Fibroblast of the conjunctiva (primary cell): ENCODE measurements at regions not wholly inside any gene's neighbourhood (a gene's known extent, or its start where the extent isn't known, plus 50 kb on each side); places are given as distances from the start of the nearest gene placed in this dataset.
"Not testable (repeated sequence)": the region's sequence is repeated elsewhere in the genome, so short reads cannot be mapped to it uniquely, and the experiment has no call there.

Experiments used
- DNase-seq: peaks from one replicate; pipeline ENCODE4 v3.0.0-alpha.2; 2010; ENCODE audit warnings: low read depth

DNA sequence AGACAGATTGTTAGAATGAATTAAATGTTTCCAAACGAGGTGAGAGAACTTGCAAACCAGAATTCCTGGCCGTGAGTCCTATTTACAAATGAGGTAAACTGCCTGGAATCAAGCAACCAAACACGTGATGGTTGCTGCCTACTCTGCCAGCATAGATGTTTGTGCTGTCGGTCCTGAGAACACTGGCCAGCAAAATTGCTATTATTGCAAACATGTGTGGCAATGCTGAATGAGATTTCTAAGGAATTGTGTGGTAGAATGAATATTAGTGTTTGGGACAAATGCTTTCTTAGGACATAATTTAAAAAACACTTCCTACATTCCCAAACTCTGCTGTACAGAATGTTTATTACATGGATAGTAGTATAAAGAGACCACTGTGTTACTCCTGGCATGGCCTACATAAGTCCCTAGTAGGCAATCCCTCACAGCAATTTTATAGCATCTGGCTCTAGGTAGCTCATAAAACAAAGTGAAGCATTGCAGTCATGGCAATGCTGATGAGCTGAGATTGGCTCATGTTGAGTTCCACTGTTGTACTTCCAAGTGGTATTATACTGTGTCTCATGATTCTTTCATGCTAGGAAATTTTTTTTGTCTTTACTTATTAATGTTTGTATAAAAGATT, 605.2 kb upstream of the EPHA5 start:
- DNase-seq, result peak; percentile 1

DNA sequence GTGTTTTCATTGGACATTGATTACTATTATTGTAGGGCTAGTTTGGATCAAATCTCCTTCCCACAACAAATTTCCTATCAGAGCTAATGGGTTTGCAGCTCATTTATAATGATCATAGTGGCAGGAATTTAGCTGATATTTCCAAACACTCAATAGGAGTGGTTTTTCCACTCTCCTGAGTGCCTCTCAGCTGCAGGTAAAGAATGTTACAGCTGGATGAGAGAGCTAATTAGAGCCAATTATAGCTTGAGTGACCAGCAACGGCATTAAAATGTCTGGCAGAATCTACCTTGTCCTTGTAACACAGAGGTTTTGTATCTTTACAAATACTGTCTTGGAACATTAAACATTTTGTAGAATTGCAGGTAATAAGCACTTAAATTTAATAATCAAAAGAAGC, 602.8 kb upstream of the EPHA5 start:
- DNase-seq, result no peak

DNA sequence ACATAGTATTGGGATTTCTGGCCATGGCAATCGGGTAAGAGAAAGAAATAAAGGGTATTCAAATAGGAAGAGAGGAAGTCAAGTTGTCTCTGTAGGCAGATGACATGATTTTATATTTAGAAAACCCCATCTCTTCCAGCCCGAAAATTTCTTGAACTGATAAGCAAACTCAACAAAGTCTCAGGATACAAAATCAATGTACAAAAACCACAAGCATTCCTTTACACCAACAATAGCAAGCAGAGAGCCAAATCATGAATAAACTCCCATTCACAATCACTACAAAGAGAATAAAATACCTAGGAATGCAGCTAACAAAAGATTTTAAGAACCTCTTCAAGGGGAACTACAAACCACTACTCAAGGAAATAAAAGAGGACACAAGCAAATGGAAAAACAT, 600.1 kb upstream of the EPHA5 start:
- DNase-seq, result not testable (repeated sequence)

DNA sequence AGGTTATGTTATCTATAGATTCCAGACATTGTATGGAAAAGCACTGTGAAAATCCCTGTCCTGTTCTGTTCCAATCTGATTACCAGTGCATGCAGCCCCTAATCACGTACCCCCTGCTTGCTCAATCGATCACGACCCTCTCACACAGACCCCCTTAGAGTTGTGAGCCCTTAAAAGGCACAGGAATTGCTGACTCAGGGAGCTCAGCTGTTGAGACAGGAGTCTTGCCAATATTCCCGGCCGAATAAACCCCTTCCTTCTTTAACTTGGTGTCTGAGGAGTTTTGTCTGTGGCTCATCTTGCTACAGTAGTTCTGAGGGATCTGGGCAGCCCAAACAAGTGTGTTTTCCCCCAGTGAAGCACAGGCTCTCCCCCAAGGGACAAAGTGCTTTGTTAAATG, 596.3 kb upstream of the EPHA5 start:
- not testable (repeated sequence) for DNase-seq

DNA sequence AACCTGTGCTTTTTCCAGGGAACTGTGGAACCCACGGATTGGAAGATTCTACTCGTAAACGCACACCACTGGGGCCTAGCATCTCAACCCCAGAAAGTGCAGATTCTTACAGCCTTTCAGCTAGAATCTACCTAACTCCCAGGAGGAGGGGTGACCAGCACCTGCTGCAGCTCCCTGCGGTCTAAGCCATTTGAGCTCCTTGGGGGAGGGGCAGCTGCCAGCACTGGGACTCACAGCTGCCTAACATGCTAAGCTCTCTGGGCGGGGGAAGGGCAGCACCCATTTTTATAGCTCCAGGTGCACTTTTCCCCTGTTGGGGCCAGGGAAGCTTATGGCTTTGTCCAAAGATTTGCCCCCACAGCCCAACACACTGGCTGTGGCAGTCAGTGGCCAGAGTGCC, 595.7 kb upstream of the EPHA5 start:
- DNase-seq, result no peak

DNA sequence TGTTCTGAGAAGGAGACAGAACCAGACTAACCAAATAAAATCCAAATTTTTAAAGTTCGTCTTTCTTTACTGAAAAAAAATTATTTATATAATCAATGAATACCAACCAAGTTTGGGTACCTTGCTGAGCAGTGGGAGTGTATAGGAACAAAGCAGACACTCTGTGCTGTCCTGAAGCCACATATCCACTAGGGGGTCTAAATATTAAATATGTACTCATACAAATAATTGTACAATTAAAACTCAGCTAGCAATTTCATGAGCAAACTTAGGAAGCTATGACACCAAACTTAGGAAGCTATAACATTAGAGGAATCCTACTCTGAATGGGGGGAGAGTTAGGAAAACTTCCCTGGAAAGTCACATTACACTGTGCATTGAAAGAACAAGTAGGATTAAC, 582.0 kb upstream of the EPHA5 start:
- no peak for DNase-seq

DNA sequence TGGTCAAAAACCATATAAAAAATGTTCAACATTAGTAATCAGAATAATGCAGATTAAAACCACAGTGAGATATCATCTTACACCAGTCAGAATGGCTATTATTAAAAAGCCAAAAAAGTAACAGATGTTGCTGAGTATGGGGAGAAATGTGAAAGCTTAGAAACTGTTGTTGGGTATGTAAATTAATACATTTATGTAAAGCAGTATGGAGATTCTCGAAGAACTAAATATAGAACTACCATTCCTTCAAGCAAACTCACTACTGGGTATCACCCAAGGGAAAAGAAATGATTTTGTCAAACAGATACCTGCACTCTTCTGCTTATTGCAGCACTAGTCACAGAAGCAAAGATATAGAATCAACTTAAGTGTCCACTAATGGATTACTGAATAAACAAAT, 576.4 kb upstream of the EPHA5 start:
- DNase-seq, result no peak

DNA sequence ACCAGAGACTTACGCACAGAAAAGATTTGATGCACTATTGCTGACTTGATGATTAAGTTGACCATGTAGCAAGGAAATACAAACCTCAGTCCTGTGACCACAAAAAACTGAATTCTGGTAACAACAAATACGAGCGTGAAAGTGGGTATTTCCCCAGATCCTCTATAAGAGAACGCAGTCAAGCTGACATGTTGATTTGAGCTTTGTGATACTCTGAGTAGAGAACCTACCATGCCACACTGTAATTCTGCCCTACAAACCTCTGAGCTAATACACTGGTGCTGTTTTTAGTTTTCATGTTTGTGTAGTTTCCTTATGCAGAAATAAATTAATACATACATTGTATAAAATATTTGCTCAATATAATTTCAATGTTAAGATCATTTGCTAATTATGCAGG, 565.6 kb upstream of the EPHA5 start:
- no peak for DNase-seq

DNA sequence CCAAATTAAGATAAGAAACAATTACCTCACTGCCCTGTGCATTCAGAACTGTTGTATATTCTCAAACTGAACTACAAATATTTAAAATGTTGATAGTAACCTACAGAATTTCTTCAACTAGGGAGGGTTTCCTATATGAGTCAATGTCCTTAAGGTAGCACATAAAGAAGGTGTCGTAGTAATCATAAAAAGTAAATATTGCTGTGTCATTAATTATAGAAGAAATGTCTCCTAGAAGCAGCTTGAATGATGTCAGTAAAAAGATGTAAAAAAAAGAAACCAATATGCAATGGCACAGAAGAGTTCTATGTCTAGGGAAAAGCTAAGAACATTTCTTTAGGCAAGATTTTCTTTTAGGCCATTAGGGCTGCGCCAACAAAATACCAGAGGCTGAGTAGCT, 559.6 kb upstream of the EPHA5 start:
- no peak for DNase-seq

DNA sequence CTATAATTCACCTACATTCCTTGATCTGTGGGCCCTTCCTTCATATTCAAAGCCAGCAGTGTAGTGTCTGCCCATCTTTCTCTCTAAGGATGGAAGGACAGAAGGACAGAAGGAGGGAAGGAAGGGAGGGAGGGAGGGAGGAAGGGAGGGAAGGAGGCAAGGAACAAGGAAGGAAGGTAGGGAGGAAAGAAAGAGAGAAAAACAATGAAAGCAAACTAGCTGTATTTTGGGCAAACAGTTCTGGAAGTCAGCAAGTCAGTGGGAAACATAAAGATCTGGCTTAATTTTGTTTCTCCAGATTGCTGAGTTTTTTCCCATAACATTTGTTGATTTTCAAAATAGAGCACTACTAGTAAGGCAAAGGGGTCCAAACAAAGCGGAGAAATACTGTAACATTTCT, 555.2 kb upstream of the EPHA5 start:
- no peak for DNase-seq

DNA sequence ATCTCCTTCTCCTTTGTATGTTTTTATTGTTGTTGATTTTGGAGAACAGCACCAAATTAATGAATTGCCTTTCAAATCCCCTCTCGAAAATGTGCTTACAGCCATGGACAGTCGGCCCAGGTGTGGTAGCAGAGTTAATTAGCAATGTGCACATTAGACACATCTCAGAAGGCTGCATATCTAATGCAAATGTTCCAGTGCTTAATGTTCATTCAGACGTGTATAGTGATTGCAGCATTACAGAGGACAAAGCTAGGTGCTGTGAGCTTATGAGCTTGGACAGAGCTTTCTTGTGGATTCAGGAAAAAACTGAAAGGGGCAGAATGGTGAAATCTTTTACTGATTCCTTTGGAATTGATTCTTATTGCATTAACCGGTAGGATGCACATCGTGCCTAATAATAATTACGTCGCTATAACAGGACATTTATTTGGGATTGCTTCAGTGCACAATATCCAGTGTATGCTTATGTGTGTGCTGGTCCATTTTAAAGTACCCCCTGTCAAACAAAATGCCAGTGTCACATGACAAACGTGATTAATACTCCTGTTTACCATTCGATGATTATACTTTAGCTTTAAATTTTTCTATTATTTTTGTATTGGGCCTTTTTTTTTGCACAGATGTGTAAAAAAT, 552.9 kb upstream of the EPHA5 start:
- no peak for DNase-seq

DNA sequence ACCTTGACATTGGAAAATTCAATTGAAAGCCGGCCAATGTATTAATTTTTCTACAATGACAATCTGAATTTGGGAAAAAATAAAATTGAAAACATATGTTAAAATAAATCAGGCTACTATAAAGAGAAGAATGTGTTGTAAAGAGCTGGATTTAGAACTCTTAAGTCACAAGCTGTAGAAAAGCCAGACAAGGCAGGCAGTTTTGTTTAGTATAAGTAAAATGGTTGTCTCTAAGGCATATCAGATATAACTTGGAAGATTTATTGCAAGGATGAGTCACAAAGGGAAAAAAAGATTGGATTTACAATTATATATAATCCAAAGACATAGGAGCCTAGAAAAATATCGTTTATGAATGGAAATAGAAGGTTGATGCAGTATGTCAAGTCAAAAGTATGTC, 549.1 kb upstream of the EPHA5 start:
- DNase-seq, result no peak

DNA sequence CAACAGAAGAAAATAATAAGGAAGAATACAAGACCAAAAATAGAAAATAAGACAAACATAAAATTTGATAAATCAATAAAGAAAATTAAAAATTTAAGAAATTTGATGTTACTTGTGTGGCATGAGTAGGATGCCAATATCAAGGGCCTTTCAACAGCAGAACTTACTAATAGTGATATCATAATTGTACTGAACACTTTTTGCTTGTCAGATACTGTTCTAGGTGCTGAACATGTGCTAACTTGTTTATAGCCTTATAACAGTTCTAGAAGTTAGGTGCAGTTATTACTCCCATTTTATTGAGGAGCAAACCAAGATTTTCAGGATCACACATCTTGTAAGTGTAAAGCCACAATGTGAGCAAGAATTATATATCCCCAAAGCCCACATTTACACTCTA, 546.0 kb upstream of the EPHA5 start:
- no peak for DNase-seq

DNA sequence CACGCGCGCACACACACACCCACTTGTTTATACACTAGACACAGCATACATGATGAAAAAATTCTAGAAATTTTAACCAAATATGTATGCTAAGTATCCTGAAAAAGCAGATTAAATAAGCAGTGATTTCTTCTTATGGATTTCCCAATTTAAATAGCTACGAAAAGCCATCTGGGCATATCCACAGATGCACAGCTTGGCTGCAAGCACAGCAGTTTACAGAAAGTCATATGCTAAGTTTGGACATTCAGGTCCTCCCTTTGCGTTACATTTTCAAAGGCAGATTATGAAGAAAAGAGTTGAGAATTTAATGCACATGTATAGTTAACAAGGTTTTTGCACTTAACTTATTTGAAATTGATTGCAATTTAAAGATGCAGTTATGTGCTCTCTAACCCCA, 542.2 kb upstream of the EPHA5 start:
- DNase-seq, result no peak

DNA sequence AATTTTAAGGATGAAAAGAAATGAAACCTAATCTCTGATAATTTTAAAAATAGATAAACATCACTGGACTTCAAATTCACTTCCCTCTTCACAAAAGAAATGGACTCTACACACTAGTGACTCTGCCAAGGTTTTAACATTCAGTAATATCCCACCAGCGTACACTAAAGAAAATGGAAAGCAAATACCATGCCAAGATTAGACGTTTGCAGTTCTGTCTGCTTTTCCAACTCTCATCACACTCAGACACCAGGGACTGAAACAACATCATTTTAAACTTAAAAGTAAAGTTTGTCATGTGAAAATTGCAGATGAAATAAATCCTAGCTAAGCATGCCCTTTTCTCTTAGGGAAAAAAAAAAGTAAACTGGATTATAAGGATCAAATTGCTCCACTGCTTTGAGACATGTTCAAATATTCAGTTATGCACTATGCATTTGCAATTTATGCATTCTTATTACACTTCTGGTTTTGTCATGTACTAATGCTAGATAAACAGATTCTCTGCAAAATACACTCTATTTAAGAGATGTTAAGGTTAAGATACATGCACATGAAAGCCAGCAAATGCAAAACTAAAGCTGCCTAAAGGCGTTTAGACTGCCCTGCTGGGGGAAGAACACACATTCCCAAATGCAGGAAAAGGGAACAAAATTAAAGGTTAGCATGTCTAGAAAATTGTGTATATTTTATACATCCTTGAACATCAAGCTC, 534.4 kb upstream of the EPHA5 start:
- DNase-seq, result no peak

DNA sequence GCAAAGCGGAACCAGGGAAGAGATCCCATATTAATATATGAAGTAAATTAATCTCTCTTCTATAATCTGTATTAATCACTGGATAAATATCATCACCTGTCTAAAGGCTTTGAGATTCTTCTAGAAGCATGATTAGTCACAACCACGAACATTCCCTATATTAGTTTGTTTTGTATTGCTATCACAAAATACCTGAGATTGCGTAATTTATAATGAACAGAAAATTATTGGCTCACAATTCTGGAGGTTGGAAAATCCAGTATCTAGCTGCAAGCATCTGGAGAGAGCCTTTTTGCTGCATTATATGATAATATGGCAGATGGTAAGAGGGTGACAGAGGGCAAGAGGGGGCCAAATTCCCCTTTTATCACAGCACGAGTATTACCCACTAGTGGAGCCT, 532.6 kb upstream of the EPHA5 start:
- DNase-seq, result no peak

DNA sequence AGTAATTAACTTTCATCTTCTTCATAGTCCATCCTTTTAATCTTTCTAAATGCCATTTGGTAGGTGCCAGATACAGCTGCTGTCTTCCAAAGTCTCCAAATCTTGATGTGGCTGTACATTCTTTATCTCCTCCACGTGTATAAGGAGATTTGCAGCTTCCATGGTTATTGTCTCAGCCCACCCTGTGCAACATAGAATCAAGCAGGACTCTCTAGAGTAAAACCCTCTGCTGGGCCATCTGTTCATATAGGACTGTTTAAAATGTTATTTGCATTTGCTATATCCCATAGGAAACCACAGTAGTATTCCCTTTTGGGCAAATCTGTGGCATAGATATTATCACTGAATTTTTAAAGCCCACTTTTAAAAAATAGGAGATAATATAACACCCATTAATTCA, 527.2 kb upstream of the EPHA5 start:
- DNase-seq, result no peak

DNA sequence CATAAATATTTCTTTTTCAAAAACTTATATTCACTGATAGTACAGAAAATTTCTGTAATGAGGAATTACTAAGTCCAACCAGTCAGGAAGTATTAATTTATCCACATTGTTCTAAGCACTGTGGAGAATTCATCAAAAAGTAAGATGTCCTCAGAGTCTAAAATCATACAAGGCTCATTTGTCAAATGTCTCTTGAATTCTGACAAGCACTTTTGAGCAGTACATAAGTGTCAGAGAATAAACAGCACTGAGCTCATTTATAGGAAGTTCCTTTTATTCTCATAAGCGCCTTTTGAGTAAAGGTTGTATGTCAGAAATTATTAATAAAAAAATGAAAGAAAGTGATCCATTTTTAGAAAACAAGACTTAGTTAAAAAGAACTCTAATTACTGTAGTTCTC, 523.2 kb upstream of the EPHA5 start:
- no peak for DNase-seq

DNA sequence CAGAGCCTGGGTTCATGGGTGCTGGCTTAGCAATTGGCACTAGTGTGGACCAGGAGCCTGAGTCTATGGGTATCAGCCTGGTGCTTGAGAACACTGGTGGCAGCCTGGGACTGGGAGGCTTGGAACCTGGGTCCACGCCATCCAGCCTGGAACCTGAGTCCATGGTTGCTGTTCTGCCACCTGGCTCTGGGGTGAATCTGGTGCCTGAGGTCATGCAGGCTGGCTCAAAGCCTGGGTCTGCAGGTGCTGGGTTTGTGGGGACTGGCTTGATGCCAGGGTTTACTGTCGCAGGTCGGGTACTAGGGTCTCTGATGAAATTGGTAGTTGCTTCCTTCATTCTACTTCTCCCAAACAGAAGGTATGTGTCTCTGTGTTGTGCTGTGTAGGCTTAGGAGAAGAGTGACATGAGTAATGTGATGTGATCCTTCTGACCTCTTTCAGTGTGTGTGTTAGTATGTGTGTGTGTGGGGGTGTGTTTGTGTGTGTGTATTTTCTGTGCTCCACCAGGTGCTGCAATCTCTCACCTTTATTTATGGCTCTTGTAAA, 517.0 kb upstream of the EPHA5 start:
- no peak for DNase-seq

DNA sequence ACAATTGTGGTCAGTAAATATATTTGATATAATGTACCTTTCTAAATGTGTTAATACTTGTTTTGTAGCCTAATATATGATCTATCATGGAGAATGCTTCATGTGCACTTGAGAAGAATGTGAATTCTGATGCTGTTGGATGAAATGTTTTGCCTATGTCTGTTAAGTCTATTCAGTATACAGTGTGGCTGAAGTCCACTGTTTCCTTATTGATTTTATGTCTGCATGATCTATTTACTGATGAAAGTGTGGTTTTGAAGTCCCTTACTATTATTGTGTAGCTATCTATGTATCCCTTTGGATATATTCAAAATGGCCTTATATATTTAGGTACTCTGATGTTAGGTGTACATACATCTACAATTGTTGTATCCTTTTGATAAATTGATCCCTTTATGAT, 515.8 kb upstream of the EPHA5 start:
- DNase-seq, result no peak

DNA sequence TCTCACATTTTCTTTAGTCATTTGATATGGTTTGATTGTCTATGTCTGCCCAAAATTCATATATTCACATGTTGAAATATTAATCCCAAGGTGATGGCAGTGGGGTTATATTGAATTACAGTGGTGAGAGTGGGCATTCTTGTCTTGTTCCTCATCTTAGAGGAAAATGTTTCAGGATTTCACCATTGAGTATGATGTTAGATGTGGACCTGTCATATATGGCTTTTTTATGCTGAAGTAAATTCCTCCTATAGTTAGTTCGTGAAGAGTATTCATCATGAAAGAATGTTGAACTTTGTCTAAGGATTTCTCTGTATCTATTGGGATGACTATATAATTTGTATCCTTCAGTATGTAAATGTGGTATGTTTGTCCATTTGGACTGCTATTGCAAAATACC, 512.3 kb upstream of the EPHA5 start:
- no peak for DNase-seq

DNA sequence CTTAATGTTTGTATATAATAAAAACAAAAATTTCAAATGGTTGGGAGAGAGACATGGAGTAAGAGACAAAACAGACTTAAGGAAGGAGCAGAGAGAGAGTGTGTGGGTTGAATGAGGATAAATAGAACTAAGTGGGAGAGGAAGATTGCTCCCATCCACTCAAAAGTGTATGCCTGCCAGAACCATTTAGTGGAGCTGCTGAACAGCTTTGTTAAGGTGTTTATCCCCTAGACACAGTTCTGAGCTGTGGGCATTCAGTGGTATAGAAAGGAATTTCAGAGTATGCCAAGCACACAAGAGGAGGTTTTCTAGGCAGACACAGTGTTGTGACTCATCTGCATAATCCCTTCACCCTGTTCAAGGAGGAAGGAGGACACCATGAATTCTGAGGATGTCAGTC, 508.6 kb upstream of the EPHA5 start:
- DNase-seq, result no peak

DNA sequence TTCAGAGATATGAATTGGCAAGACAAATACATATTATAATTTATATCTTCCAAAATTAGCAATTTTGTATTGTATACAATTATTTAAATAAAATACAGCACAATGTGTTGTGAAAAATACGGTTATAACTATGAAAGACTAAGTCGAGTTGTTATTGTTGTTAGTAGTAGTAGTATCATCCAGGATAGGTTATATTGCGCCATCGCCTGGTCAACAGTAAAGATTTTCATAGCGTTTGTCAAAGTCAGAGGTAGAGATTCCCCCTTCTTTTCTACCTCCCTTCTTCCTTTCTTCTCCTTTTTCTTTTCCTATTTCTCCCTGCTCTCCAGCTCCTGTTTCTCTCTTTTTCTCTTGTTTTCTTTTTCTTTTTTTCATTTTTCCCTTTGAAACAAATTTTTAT, 499.1 kb upstream of the EPHA5 start:
- DNase-seq, result no peak

DNA sequence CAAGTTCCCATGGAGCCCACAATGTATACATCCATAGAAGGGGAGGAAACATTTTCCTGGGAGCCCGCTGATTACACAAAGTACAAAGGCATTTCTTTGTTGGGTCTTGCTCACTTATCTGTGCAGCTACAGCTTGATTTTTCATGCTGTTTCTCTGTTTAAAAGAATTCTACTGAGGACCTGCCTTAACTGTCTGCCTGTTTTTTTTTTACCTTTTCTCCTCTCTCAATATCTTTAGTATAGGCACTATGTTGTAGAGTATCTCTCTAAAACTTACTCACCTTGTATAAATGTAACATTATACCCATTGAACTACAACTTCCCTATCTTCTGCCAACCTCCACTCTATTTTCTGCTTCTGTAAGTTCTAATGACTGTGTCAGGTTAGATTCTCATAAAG, 494.6 kb upstream of the EPHA5 start:
- DNase-seq, result no peak
